Heart left ventricle (tissue), 16 donors: ENCODE measurements at regions not wholly inside any gene's neighbourhood (a gene's known extent, or its start where the extent isn't known, plus 50 kb on each side); places are given as distances from the start of the nearest gene placed in this dataset.

Experiments used
- ATAC-seq, 4 donors: fragments of 200-7000 bp; cut with Tn5 transposase; one replicate each; pipeline ENCODE4 v1.9.1; 2020 to 2022; ENCODE audit warnings: moderate library complexity in 4 of 4, mild to moderate bottlenecking in 3 of 4, moderate number of reproducible peaks in 1 of 4
- DNase-seq, 5 donors: peaks; one replicate each; pipeline ENCODE4 v3.0.0-alpha.2; 2020
- H3K27ac ChIP-seq, 12 donors: fragments of 200-600 bp; sonication (generic) in 4 of 12; one replicate each; pipeline versions ENCODE4 v1.5.0 to v1.8.0; 2016 to 2022; ENCODE audit warnings: mild to moderate bottlenecking in 2 of 12
- H3K27me3 ChIP-seq, 9 donors: fragments of 200-600 bp; sonication (generic) in 2 of 9; one replicate each; pipeline versions ENCODE4 v1.5.1 to v1.8.0; 2016 to 2022; ENCODE audit warnings: mild to moderate bottlenecking in 3 of 9
- H3K36me3 ChIP-seq, 9 donors: fragments of 200-600 bp; sonication (generic) in 2 of 9; one replicate each; pipeline versions ENCODE4 v1.5.0 to v1.8.0; 2018 to 2022; ENCODE audit warnings: mild to moderate bottlenecking in 2 of 9
- H3K4me1 ChIP-seq, 12 donors: fragments of 200-600 bp; sonication (generic) in 4 of 12; one replicate each; pipeline versions ENCODE4 v1.5.0 to v1.8.0; 2016 to 2022; ENCODE audit warnings: mild to moderate bottlenecking in 3 of 12
- H3K4me3 ChIP-seq, 12 donors: fragments of 200-600 bp; sonication (generic) in 4 of 12; one replicate each; pipeline versions ENCODE4 v1.5.0 to v1.8.0; 2017 to 2022; ENCODE audit warnings: mild to moderate bottlenecking in 9 of 12, moderate library complexity in 4 of 12
- H3K9me3 ChIP-seq, 12 donors: fragments of 200-600 bp; sonication (generic) in 4 of 12; one replicate each; pipeline versions ENCODE4 v1.5.0 to v1.8.0; 2016 to 2022; ENCODE audit warnings: mild to moderate bottlenecking in 1 of 12
- POLR2A ChIP-seq, 2 donors: fragments of 450-650 bp; IDR thresholded peaks; one replicate each; pipeline ENCODE4 v1.6.1; 2017; ENCODE audit warnings: antibody characterized with exemption in 2 of 2, mild to moderate bottlenecking in 2 of 2, moderate library complexity in 2 of 2
- WGBS, 4 donors: extraction: QIAGEN DNeasy Blood & Tissue Kit in 2 of 4; methylation state at CpG; one replicate each; pipeline versions ENCODE4 v1.1.5 to v1.1.7; 2013 to 2018; 5-methylcytosine and 5-hydroxymethylcytosine counted together
- intact Hi-C, 10 donors: fragments of 100-400 bp; cut with DNase I; formaldehyde crosslinking; loops; one replicate each; pipeline versions ENCODE4 v1.11.1 to v1.14.2; 2022
- TF ChIP-seq, protein P1 (sequence below), 12 donors: fragments of 200-600 bp; sonication (generic) in 4 of 12; IDR thresholded peaks; one replicate each; pipeline versions ENCODE4 v1.5.0 to v1.8.0; 2018 to 2022; ENCODE audit warnings: antibody characterized with exemption in 12 of 12, mild to moderate bottlenecking in 5 of 12
- donor health status: ischemic (EF 13 %, LVEDD 7.1; RV severe dilation, severe dysfunction).
- donor health status: healthy with polysubstance abuse.
- donor health status: DM: no; HTN: yes; CAD: no.
- donor health status: DM: no; HTN: no; CAD: no.
- donor health status: ischemic (EF 25% LVEDD 6.9; RV normal size, moderate dysfunction).
- donor health status: ischemic (EF 25% LVEDD 5.7; RV mildly dilated, moderate dysfunction).
- donor health status: healthy.
- donor health status: DM: yes; HTN: yes; CAD: no.
- donor health status: ischemic (EF 35%, LVEDD 5.7; RV mildly dilated, moderate dysfunction).
- donor health status: nonischemic (EF 11% LVEDD 7.7; RV severe dilation, severe dysfunction).
- donor health status: DM: yes; HTN: yes; CAD: no.
- donor health status: PGD.
- donor health status: ischemic (EF 29% LVEDD 5.4; RV normal size, mild dysfunction).
- donor health status: nonischemic (EF 23%, LVEDD 6.1; RV moderate dilation, normal function).

GRCh38 chr18:71725256-71725655 is 818.9 kb downstream of the CBLN2 start:
- no peaks in the 10 kb centered on the region for H3K9me3 ChIP-seq
- ATAC-seq (no peak), DNase-seq (no peak)
- TF ChIP-seq, protein P1, sequence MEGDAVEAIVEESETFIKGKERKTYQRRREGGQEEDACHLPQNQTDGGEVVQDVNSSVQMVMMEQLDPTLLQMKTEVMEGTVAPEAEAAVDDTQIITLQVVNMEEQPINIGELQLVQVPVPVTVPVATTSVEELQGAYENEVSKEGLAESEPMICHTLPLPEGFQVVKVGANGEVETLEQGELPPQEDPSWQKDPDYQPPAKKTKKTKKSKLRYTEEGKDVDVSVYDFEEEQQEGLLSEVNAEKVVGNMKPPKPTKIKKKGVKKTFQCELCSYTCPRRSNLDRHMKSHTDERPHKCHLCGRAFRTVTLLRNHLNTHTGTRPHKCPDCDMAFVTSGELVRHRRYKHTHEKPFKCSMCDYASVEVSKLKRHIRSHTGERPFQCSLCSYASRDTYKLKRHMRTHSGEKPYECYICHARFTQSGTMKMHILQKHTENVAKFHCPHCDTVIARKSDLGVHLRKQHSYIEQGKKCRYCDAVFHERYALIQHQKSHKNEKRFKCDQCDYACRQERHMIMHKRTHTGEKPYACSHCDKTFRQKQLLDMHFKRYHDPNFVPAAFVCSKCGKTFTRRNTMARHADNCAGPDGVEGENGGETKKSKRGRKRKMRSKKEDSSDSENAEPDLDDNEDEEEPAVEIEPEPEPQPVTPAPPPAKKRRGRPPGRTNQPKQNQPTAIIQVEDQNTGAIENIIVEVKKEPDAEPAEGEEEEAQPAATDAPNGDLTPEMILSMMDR (IDR thresholded peaks at IDR 0.05) = no peak
- no peak for TF ChIP-seq POLR2A (IDR thresholded peaks at IDR 0.05)
- H3K4me3 ChIP-seq = no peak overlapping the region
- intact Hi-C loops = no loop called here
- H3K27me3 ChIP-seq = no peaks in the 10 kb centered on the region
- H3K27ac ChIP-seq = no peak overlapping the region
- 76 to 95% (median 82%) methylated on average over 2 of the region's 2 CpGs for WGBS, 4 donors
- H3K4me1 ChIP-seq = no peaks in the 10 kb centered on the region
- no peaks in the 10 kb centered on the region for H3K36me3 ChIP-seq

- Histone ChIP-seq H3K27me3 (no peaks in the 10 kb centered on the region), H3K27ac (no peak overlapping the region), H3K4me3 (no peak overlapping the region), H3K9me3 (no peaks in the 10 kb centered on the region), H3K36me3 (no peaks in the 10 kb centered on the region), H3K4me1 (no peaks in the 10 kb centered on the region)
- WGBS, 4 donors = 48 to 82% (median 63%) methylated on average over 1 of the region's 1 CpG
- TF ChIP-seq POLR2A (IDR thresholded peaks at IDR 0.05) = no peak
- TF ChIP-seq, protein P1 (IDR thresholded peaks at IDR 0.05) = no peak
- DNase-seq (no peak), ATAC-seq (no peak)
- intact Hi-C loops = no loop called here
Measured at GRCh38 chr18:71707985-71708500, 836.1 kb downstream of the CBLN2 start.

DNA sequence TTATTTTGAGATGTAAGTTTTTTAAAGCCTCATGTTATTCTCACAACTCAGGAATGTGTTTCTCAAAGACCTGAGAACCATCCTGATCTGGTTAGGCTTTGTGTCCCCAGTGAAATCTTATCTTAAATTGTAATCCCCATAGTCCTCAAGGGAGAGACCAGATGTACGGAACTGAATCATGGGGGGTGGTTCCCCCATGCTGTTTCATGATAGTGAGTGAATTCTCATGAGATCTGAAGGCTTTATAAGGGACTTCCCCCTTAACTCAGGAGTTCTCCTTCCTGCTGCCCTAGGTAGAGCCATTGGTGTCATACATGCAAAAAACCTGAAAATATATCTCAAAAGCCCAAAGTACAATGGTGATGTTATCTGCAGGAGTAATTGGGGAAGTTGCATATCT is 836.7 kb downstream of the CBLN2 start:
- WGBS, 4 donors = 18 to 42% (median 27%) methylated on average over 1 of the region's 1 CpG
- intact Hi-C loops = no loop called here

GRCh38 chr18:71689416-71690160 is 854.6 kb downstream of the CBLN2 start:
- intact Hi-C loops = no loop called here
- Histone ChIP-seq H3K4me3 (no peak overlapping the region), H3K36me3 (no peaks in the 10 kb centered on the region), H3K27ac (no peak overlapping the region), H3K27me3 (no peaks in the 10 kb centered on the region), H3K9me3 (peaks cover 0 to 3% (median 0%) of the 10 kb centered on the region in 12 donors), H3K4me1 (no peaks in the 10 kb centered on the region)
- no peak for ATAC-seq
- 61 to 84% (median 73%) methylated on average over 2 of the region's 2 CpGs for WGBS, 4 donors
- TF ChIP-seq, protein P1 (IDR thresholded peaks at IDR 0.05) = no peak
- TF ChIP-seq POLR2A (IDR thresholded peaks at IDR 0.05) = no peak
- no peak for DNase-seq

More for the DNA sequence above, 836.7 kb downstream of the CBLN2 start:
- Histone ChIP-seq H3K4me1 (no peaks in the 10 kb centered on the region), H3K9me3 (no peaks in the 10 kb centered on the region), H3K4me3 (no peak overlapping the region), H3K36me3 (no peaks in the 10 kb centered on the region), H3K27me3 (no peaks in the 10 kb centered on the region), H3K27ac (no peak overlapping the region)
- TF ChIP-seq, protein P1 (IDR thresholded peaks at IDR 0.05) = no peak
- no peak for TF ChIP-seq POLR2A (IDR thresholded peaks at IDR 0.05)
- no peak for ATAC-seq
- DNase-seq = no peak
